GM21723 (cell line): ENCODE measurements at regions not wholly inside any gene's neighbourhood (a gene's known extent, or its start where the extent isn't known, plus 50 kb on each side); places are given as distances from the start of the nearest gene placed in this dataset.

Experiments
- ATAC-seq: cut with Tn5 transposase; IDR thresholded peaks from one replicate; pipeline ENCODE4 v1.9.1; 2021; ENCODE audit warnings: mild to moderate bottlenecking, moderate library complexity; ENCODE audit not compliant: unreplicated experiment

DNA sequence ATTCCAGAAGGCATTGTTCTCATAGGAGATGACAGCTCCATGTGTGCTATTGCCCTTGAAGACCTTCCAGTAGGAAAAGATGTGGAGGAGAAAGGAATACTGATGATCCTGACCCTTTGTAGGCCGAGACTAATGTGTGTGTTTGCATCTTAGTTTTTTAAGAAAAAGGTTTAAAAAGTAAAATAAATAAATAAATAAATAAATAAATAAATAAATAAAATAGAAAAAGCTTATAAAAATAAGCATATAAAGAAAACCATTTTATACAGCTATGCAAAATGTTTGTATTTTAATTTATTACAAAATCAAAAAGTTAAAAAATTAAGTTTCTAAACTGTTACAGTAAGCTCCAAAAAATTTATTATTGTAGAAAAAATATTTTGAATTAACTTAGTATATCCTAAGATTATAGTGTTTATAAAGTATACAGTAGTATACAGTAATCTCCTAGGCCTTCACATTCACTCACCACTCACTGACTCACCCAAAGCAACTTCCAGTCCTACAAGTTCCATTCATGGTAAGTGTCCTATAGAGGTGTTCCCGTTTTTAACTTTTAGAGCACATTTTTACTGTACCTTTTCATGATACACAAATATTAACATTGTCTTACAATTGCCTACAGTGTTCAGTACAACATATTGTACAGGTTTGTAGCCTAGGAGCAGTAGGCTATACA lies 435.2 kb upstream of the SEMA3A start:
- ATAC-seq, result no peak

GRCh38 chr7:84629216-84629615 lies 434.6 kb upstream of the SEMA3A start:
- ATAC-seq, result no peak

DNA sequence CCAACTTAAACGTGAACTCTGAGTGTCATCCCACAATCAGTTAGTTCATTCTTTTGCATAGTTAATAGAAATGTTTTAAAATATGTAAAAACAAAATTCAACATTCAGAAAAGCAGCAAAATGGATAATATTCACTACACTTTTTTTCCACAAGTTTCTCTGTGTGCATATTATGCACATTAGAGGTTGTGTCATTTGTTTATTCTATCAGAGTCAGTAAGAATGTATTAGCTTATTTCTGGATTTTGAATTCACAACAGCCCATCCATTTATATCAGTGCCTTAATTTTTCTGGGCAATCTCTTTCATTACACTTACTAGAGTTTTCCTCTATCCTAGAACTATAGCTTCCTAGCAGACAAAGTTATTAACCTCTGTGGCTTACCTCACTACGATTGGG lies 432.7 kb upstream of the SEMA3A start:
- no peak for ATAC-seq

- ATAC-seq, result no peak
Measured at GRCh38 chr7:84624927-84625326, 430.3 kb upstream of the SEMA3A start.

DNA sequence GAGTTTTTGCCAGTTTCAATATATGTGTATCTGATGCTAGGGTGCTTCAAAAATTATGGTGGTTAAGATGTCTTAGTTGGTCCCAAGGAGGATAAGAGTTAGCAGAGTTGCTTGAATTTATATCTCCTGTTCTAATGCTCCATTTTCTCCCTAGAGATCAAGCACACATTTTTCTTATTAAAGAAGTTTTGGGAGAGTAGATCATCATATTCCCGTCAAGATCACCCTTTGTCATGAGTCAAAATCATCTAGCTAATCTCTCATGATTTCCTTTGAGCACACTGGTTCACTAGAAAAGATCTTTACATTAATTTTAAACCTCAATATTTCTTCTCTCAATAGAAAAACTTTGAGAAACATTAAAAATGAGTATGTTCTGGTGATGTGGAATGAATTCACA lies 429.9 kb upstream of the SEMA3A start:
- ATAC-seq, result no peak

- no peak for ATAC-seq
Measured at GRCh38 chr7:84617265-84618030, 422.9 kb upstream of the SEMA3A start.

GRCh38 chr7:84614821-84615501 lies 420.4 kb upstream of the SEMA3A start:
- ATAC-seq, result no peak

DNA sequence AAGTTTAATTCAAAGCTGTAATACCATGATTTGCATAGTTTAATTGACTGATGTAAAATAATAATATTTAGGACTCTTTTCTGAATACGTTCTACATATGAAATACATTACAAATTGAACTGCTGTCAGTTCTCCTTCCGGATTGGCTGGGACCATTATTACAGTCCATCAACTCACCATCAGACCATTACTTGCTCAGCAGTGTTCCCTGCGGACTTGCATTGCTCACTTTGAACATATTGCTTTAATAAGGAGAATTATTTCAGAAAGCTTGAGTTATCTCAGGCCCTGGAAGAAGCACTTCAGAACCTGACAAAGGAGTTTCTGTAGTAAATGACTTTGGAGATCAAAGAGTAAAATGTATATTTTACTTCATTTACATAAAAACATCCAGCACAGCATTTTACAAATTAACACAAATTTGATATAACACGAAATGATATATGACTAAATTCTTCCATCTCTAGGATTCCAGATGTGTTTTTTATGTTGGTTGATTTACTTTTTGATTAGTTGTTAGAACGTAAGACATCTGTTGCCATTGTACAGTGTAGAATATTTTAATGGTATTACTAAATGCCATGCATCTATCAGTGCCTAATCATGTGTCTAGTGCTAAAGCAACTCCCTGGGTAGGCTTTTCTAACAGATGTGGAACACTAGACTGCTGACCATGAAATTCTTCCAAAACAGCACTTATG lies 418.5 kb upstream of the SEMA3A start:
- no peak for ATAC-seq

GRCh38 chr7:84611391-84611790 lies 416.8 kb upstream of the SEMA3A start:
- ATAC-seq, result no peak

DNA sequence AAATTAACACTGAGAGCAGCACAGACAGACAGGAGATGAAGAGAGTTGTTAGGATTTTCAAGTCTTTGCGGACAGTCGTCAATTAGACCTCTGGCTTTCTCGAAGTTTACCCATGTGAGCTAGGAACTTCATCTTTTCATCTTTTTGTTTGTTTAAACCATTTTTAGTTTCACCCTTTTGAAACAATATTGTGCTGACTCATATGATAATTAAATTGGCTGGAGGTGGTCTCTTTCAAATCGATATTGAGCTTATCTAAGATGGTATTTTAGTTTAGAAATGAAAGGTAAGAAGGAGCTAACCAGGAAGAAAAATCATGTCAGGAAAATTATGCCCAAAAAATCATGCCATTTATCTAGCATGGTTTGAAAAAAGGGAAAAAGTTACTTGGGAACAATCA lies 415.8 kb upstream of the SEMA3A start:
- no peak for ATAC-seq

DNA sequence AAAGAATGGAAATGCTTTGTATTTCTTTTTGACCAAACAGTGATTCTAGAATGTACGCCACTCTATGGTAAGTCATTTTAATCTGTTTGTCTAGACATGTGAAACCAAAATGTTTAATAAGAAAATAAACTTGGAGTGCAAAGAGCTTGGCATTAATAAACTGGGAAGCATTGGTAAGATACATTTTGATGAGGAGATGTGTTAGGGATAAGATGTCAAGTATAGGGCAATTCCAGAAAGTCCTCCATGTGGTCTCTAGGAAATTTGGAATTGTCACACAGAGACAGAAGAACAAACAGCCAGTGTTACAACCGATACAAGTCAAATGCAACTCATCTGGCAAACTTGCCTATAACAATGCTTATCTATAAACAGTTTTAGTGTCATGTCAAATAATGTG lies 410.7 kb upstream of the SEMA3A start:
- ATAC-seq, result no peak

- ATAC-seq, result no peak
Measured at GRCh38 chr7:84603545-84603944, 409.0 kb upstream of the SEMA3A start.

DNA sequence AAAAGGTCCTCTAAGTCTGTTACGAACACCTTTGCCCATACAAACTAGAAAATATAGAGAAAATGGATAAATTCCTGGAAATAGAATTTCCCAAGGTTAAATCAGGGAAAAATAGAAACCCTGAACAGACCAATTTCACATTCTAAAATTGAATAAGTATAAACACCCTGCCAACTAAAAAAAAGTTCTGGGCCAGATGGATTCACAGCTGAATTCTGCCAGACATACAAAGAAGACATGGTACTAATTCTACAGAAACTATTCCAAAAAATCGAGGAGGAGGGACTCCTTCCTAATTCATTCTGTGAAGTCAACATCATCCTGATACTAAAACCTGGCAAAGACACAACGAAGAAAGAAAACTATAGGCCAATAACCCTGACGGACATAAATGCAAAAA lies 400.4 kb upstream of the SEMA3A start:
- ATAC-seq, result no peak

- no peak for ATAC-seq
Measured at GRCh38 chr7:84591897-84592296, 397.3 kb upstream of the SEMA3A start.

GRCh38 chr7:84589012-84589411 lies 394.4 kb upstream of the SEMA3A start:
- ATAC-seq, result no peak

DNA sequence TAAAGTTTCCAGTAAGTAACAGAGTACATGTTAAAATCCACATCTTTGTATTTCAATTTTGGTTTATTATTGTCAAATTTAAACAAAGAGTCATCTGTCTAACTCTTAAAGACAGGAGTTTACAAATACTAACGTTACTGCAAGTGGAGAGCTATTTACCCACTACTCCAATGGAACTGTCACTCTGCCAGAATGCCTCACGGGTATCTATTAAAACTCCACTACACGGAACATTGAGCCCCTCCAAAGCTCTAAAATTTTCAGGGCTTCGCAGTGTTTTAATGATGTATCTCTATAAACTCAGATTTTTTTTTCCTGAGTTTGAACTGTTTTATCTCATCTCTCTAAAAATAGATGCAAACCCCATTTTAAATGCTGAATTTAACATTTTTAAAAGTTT lies 388.7 kb upstream of the SEMA3A start:
- no peak for ATAC-seq

- ATAC-seq, result no peak
Measured at GRCh38 chr7:84582747-84583146, 388.2 kb upstream of the SEMA3A start.

- no peak for ATAC-seq
Measured at GRCh38 chr7:84578825-84579224, 384.2 kb upstream of the SEMA3A start.

- ATAC-seq, result no peak
Measured at GRCh38 chr7:84568781-84569180, 374.2 kb upstream of the SEMA3A start.

- ATAC-seq, result no peak
Measured at GRCh38 chr7:84565345-84566074, 370.9 kb upstream of the SEMA3A start.

DNA sequence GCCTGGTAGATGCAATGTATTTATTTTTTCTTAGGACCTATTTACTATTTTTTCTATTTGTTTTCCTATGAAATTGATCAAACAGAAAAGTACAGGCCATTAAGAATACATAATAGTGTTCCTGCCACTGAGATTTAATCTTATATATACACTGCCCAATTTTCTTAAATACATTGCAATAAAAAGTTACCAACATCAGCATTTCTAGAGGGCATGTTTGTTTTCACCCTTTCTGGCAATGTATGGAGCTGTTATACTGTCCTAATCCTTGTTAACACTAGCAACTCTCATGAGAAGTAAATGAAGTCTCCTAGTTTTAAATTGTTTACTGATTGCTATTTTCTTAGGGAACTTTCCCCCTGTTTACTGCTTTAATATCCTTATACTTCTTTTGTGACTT lies 359.1 kb upstream of the SEMA3A start:
- no peak for ATAC-seq
